HG02938 (cell line): ENCODE measurements at regions not wholly inside any gene's neighbourhood (a gene's known extent, or its start where the extent isn't known, plus 50 kb on each side); places are given as distances from the start of the nearest gene placed in this dataset.

Experiments
- ATAC-seq: cut with Tn5 transposase; IDR thresholded peaks from one replicate; pipeline ENCODE4 v1.9.1; 2021; ENCODE audit warnings: mild to moderate bottlenecking, moderate library complexity; ENCODE audit not compliant: unreplicated experiment

GRCh38 chr10:128861018-128861901 lies 605.8 kb upstream of the MGMT start:
- ATAC-seq, result no peak

- no peak for ATAC-seq
Observed at GRCh38 chr10:128863411-128863810, 603.6 kb upstream of the MGMT start.

- ATAC-seq, result no peak
Observed at GRCh38 chr10:128863823-128864405, 603.1 kb upstream of the MGMT start.

GRCh38 chr10:128864554-128865295 lies 602.3 kb upstream of the MGMT start:
- no peak for ATAC-seq

- ATAC-seq, result no peak
Observed at GRCh38 chr10:128865436-128866195, 601.4 kb upstream of the MGMT start.

GRCh38 chr10:128866551-128866950 lies 600.5 kb upstream of the MGMT start:
- ATAC-seq, result no peak

- no peak for ATAC-seq
Observed at GRCh38 chr10:128867210-128867609, 599.8 kb upstream of the MGMT start.

- ATAC-seq, result no peak
Observed at GRCh38 chr10:128867819-128868218, 599.2 kb upstream of the MGMT start.

- no peak for ATAC-seq
Observed at GRCh38 chr10:128868481-128868880, 598.6 kb upstream of the MGMT start.

- no peak for ATAC-seq
Observed at GRCh38 chr10:128869101-128869749, 597.8 kb upstream of the MGMT start.

- no peak for ATAC-seq
Observed at GRCh38 chr10:128870830-128871597, 596.0 kb upstream of the MGMT start.

- ATAC-seq, result no peak
Observed at GRCh38 chr10:128871671-128872231, 595.3 kb upstream of the MGMT start.

GRCh38 chr10:128873411-128874054 lies 593.5 kb upstream of the MGMT start:
- ATAC-seq, result no peak

GRCh38 chr10:128874331-128874730 lies 592.7 kb upstream of the MGMT start:
- ATAC-seq, result no peak

GRCh38 chr10:128875030-128875744 lies 591.9 kb upstream of the MGMT start:
- no peak for ATAC-seq

GRCh38 chr10:128875956-128876736 lies 590.9 kb upstream of the MGMT start:
- no peak for ATAC-seq

- no peak for ATAC-seq
Observed at GRCh38 chr10:128877141-128877540, 589.9 kb upstream of the MGMT start.

GRCh38 chr10:128877936-128878335 lies 589.1 kb upstream of the MGMT start:
- no peak for ATAC-seq
